Endothelial cell of umbilical vein (primary cell): ENCODE measurements at regions not wholly inside any gene's neighbourhood (a gene's known extent, or its start where the extent isn't known, plus 50 kb on each side); places are given as distances from the start of the nearest gene placed in this dataset.

Source experiments
- BruUV-seq: library from RNA; stranded (reverse); fragments of 400-500 nt; replicated peaks from 2 replicates; lab custom pipeline; 2021; lab: Mats Ljungman, UMichigan
- CTCF ChIA-PET: fragments of 300-600, 350-600 bp; sonication (Branson Sonifier 250); formaldehyde crosslinking; loops from one replicate; lab custom pipeline; 2021; ENCODE audit warnings: antibody characterized with exemption, inconsistent platforms; lab: Charles Lee
- POLR2A ChIA-PET: fragments of 300-600, 350-600 bp; sonication (Branson Sonifier 250); formaldehyde crosslinking; loops from one replicate; lab custom pipeline; 2021; ENCODE audit warnings: antibody characterized with exemption, inconsistent platforms; lab: Charles Lee
- DNase-seq: peaks from one replicate; pipeline ENCODE4 v3.0.0-alpha.2; 2011; ENCODE audit warnings: low read depth, low spot score
- FAIRE-seq: peaks from 2 replicates; lab custom pipeline; 2011; peaks lifted over from hg19 to GRCh38; lab: Jason Lieb, UNC
- H2AFZ ChIP-seq: 2 replicates; pipeline ENCODE4 v1.6.0; 2012; ENCODE audit warnings: low read depth, low read length, control low read depth, inconsistent platforms
- H3K27ac ChIP-seq: 2 replicates; pipeline ENCODE4 v1.5.1; 2011; ENCODE audit warnings: low read depth, mild to moderate bottlenecking, control low read depth, low read length, moderate library complexity; ENCODE audit not compliant: insufficient read depth
- H3K27me3 ChIP-seq, 2 experiments: 2 replicates each; pipeline versions ENCODE4 v1.6.0 to v1.6.1; 2011; ENCODE audit warnings: low read length in 2 of 2, mixed read lengths in 1 of 2; ENCODE audit not compliant: control insufficient read depth in 2 of 2, insufficient read depth in 2 of 2
- H3K36me3 ChIP-seq, 2 experiments: 2 replicates in 1 of 2; 3 replicates in 1 of 2; pipeline ENCODE4 v1.5.1; 2011; ENCODE audit warnings: low read length in 2 of 2, mild to moderate bottlenecking in 1 of 2, moderate library complexity in 1 of 2; ENCODE audit not compliant: control insufficient read depth in 2 of 2, insufficient read depth in 2 of 2; ENCODE audit errors: extremely low read depth in 1 of 2
- H3K4me1 ChIP-seq: 3 replicates; pipeline ENCODE4 v1.5.1; 2011; ENCODE audit warnings: mild to moderate bottlenecking, low read length; ENCODE audit not compliant: control insufficient read depth, insufficient read depth; ENCODE audit errors: extremely low read depth
- H3K4me2 ChIP-seq: 2 replicates; pipeline ENCODE4 v1.6.1; 2011; ENCODE audit warnings: low read length, control low read depth, mixed read lengths; ENCODE audit not compliant: insufficient read depth
- H3K4me3 ChIP-seq, 3 experiments: fragments of 200-600 bp in 1 of 3; sonication (generic), shearing (Covaris generic) in 1 of 3; replicated peaks in 1 of 3; 2 replicates each; pipeline ENCODE4 v1.5.1; 2011 to 2016; ENCODE audit warnings: control low read depth in 3 of 3, low read length in 3 of 3, mild to moderate bottlenecking in 2 of 3, inconsistent platforms in 1 of 3, low read depth in 1 of 3, moderate library complexity in 1 of 3; ENCODE audit not compliant: insufficient read depth in 1 of 3
- H3K79me2 ChIP-seq: 2 replicates; pipeline ENCODE4 v1.6.0; 2012; ENCODE audit warnings: low read length, inconsistent platforms; ENCODE audit not compliant: control insufficient read depth, insufficient read depth
- H3K9ac ChIP-seq: replicated peaks from 2 replicates; pipeline ENCODE3; 2011; ENCODE audit warnings: low read length, control low read depth; ENCODE audit not compliant: insufficient read depth; ENCODE audit errors: extremely low read depth
- H3K9me1 ChIP-seq: replicated peaks from 3 replicates; pipeline ENCODE4 v1.6.0; 2011; ENCODE audit warnings: mild to moderate bottlenecking, low read length; ENCODE audit not compliant: control insufficient read depth, insufficient read depth; ENCODE audit errors: extremely low read depth
- H3K9me3 ChIP-seq: replicated peaks from 2 replicates; pipeline ENCODE4 v1.5.1; 2012; ENCODE audit warnings: low read length, inconsistent platforms; ENCODE audit not compliant: control insufficient read depth, insufficient read depth
- H4K20me1 ChIP-seq: replicated peaks from 2 replicates; pipeline ENCODE3; 2011; ENCODE audit warnings: mild to moderate bottlenecking, low read length; ENCODE audit not compliant: control insufficient read depth, insufficient read depth; ENCODE audit errors: extremely low read depth
- CTCF ChIP-seq, 2 donors: IDR thresholded peaks; 1 replicate in 1 of 2; 2 replicates in 1 of 2; pipeline ENCODE4 v1.5.1; 2011; ENCODE audit warnings: low read length in 2 of 2, mild to moderate bottlenecking in 2 of 2, moderate library complexity in 2 of 2, control low read depth in 1 of 2, inconsistent platforms in 1 of 2, low read depth in 1 of 2; ENCODE audit not compliant: insufficient read depth in 1 of 2; ENCODE audit errors: extremely low read depth in 1 of 2
- EZH2 ChIP-seq: IDR thresholded peaks from 2 replicates; pipeline ENCODE4 v1.6.1; 2012; ENCODE audit warnings: borderline replicate concordance, low read depth, mild to moderate bottlenecking, moderate library complexity, low read length, inconsistent platforms; ENCODE audit not compliant: severe bottlenecking
- FOS ChIP-seq: IDR thresholded peaks from 2 replicates; pipeline ENCODE4 v1.6.1; 2011; ENCODE audit warnings: mild to moderate bottlenecking, low read length, moderate library complexity, borderline replicate concordance; ENCODE audit not compliant: insufficient read depth
- GATA2 ChIP-seq: IDR thresholded peaks from 2 replicates; pipeline ENCODE4 v1.7.0; 2011; ENCODE audit warnings: low read depth, mild to moderate bottlenecking, moderate library complexity, mixed read lengths, low read length; ENCODE audit not compliant: insufficient read length, insufficient read depth
- JUN ChIP-seq: IDR thresholded peaks from 2 replicates; pipeline ENCODE4 v1.6.1; 2011; ENCODE audit warnings: borderline replicate concordance, low read depth; ENCODE audit not compliant: insufficient read length, insufficient read depth
- MAX ChIP-seq: IDR thresholded peaks from 2 replicates; pipeline ENCODE4 v1.6.1; 2011; ENCODE audit not compliant: insufficient read depth, insufficient read length
- MYC ChIP-seq: IDR thresholded peaks from one replicate; pipeline ENCODE4 v1.6.1; 2011; ENCODE audit warnings: mild to moderate bottlenecking, low read depth, low read length
- POLR2A ChIP-seq: IDR thresholded peaks from 2 replicates; pipeline ENCODE4 v1.6.1; 2012; ENCODE audit warnings: low read depth, mild to moderate bottlenecking, control low read depth, low read length
- POLR2AphosphoS5 ChIP-seq: IDR thresholded peaks from 2 replicates; pipeline ENCODE4 v1.6.1; 2012; ENCODE audit warnings: low read depth, mild to moderate bottlenecking, control low read depth, low read length, moderate library complexity; ENCODE audit not compliant: insufficient read depth
- dilution Hi-C: fragments of 300-500 bp; cut with MboI; formaldehyde crosslinking; loops from one replicate; pipeline ENCODE4 v1.15.0; 2019; ENCODE audit warnings: low sequenced_read_pairs; ENCODE audit not compliant: extremely low pct_ligation_motif_present
- intact Hi-C: fragments of 100-400 bp; cut with micrococcal nuclease; formaldehyde crosslinking; loops from one replicate; pipeline ENCODE4 v1.10.0; 2022

- dilution Hi-C loops = no loop called here
- DNase-seq = no peak
- no peak overlapping the region for H2AFZ ChIP-seq
- no TSS peak for BruUV-seq
- no peak overlapping the region for H3K4me2 ChIP-seq
- peaks cover 25% of the 10 kb centered on the region for H3K4me1 ChIP-seq
- ChIA-PET CTCF (interaction anchor here (1.2 kb wide), 1 partner anchor 10 kb away, joined by 3 read pairs; no protein-coding TSS in a partner anchor), POLR2A (no interaction called here)
- no peak overlapping the region for H3K9ac ChIP-seq
- no peaks in the 10 kb centered on the region for H4K20me1 ChIP-seq
- H3K27me3 ChIP-seq = no peaks in the 10 kb centered on the region
- TF ChIP-seq MYC (no peak), POLR2AphosphoS5 (no peak), FOS (no peak), MAX (no peak), JUN (no peak), CTCF (IDR thresholded peaks at IDR 0.05; ENCODE audit: extremely low read depth in 1 of 2, insufficient read depth in 1 of 2, low read depth in 1 of 2, low read length in 2 of 2) (no peak), POLR2A (no peak), GATA2 (no peak), EZH2 (no peak)
- no peaks in the 10 kb centered on the region for H3K36me3 ChIP-seq
- H3K27ac ChIP-seq = no peak overlapping the region
- H3K9me1 ChIP-seq = no peaks in the 10 kb centered on the region
- intact Hi-C loops = no loop called here
- no peaks in the 10 kb centered on the region for H3K79me2 ChIP-seq
- no peak for FAIRE-seq
- H3K4me3 ChIP-seq = no peak overlapping the region
- no peaks in the 10 kb centered on the region for H3K9me3 ChIP-seq
These were observed 440.0 kb downstream of the HAO1 start for GRCh38 chr20:7500231-7500663.
